Suprapubic skin (tissue), 4 donors: ENCODE measurements at regions not wholly inside any gene's neighbourhood (a gene's known extent, or its start where the extent isn't known, plus 50 kb on each side); places are given as distances from the start of the nearest gene placed in this dataset.

Source experiments
- CTCF ChIP-seq, 2 donors: fragments of 200-600 bp in 1 of 2; fragments of 450-650 bp in 1 of 2; sonication (generic) in 1 of 2; IDR thresholded peaks; one replicate each; pipeline ENCODE4 v1.5.1; 2016 to 2019; ENCODE audit warnings: antibody characterized with exemption in 2 of 2, mild to moderate bottlenecking in 1 of 2, moderate library complexity in 1 of 2
- POLR2A ChIP-seq, 2 donors: fragments of 450-650 bp; IDR thresholded peaks; one replicate each; pipeline ENCODE4 v1.6.1; 2017; ENCODE audit warnings: antibody characterized with exemption in 2 of 2, mild to moderate bottlenecking in 2 of 2, moderate library complexity in 2 of 2
- POLR2AphosphoS5 ChIP-seq, 3 donors: sonication (generic); formaldehyde crosslinking; IDR thresholded peaks; one replicate each; pipeline ENCODE4 v1.6.1; 2017; ENCODE audit warnings: antibody characterized with exemption in 3 of 3

DNA sequence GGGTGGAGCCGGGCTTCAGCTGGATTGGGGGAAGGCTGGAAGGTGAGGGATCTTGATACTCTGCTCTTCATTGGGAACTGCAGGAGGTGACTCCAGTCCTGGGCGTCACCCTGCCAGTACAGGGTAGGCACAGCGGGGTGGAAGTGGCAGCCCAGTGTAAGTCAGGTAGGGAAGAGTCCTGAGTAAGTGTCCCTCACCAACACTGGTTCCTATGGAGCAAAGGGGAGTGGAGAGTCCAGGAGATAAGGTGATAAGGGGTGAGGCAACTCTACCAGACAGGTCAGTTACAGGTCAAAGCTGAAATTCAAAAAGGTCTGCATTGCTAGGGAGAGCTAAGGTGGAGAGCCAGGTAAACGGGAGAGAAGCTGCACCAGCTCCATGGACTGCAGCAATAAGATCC lies 145.6 kb upstream of the NFE2L3 start:
- no peak for TF ChIP-seq CTCF (IDR thresholded peaks at IDR 0.05)
- no peak for TF ChIP-seq POLR2AphosphoS5 (IDR thresholded peaks at IDR 0.05)
- no peak for TF ChIP-seq POLR2A (IDR thresholded peaks at IDR 0.05)
